ENCODE measurements at regions not wholly inside any gene's neighbourhood (a gene's known extent, or its start where the extent isn't known, plus 50 kb on each side); places are given as distances from the start of the nearest gene placed in this dataset.

GRCh38 chr16:13390093-13390985 is 488.9 kb downstream of the SHISA9 start:
- no peak overlapping the region for H3K27ac Mint-ChIP-seq
- no peaks in the 10 kb centered on the region for H3K36me3 Mint-ChIP-seq (ENCODE audit: low read depth)
- no peak overlapping the region for H3K4me3 Mint-ChIP-seq (ENCODE audit: low read depth)
- no peaks in the 10 kb centered on the region for H3K4me1 Mint-ChIP-seq (ENCODE audit: low read depth)
- intact Hi-C loops (cut with micrococcal nuclease), result no loop called here
- DNase-seq (ENCODE audit: low spot score), result no peak
- H3K27me3 Mint-ChIP-seq (ENCODE audit: low read depth), result no peaks in the 10 kb centered on the region
- H3K9me3 Mint-ChIP-seq, result peaks cover 33% of the 10 kb centered on the region

DNA sequence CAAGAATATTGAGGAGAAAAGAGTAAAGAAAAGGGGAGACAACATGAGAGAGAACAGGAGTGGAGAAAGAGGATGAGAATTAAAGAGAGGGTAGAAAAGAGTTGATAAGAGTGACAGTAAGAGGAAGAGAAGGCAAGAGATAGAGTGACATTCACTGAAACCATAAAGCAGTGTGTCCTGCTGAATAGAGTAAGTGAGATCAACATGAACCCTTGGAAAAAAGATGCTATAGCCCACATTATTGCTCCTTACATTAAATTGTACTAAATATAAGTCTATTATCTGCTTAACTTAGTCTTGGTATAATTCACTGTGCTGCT is 489.5 kb downstream of the SHISA9 start:
- intact Hi-C loops (cut with micrococcal nuclease), result no loop called here
- H3K4me1 Mint-ChIP-seq (ENCODE audit: low read depth), result no peaks in the 10 kb centered on the region

GRCh38 chr16:13391337-13391736 is 489.9 kb downstream of the SHISA9 start:
- Mint-ChIP-seq H3K27me3 (ENCODE audit: low read depth) (no peaks in the 10 kb centered on the region), H3K9me3 (peaks cover 32% of the 10 kb centered on the region), H3K4me3 (ENCODE audit: low read depth) (no peak overlapping the region), H3K27ac (no peak overlapping the region), H3K4me1 (ENCODE audit: low read depth) (no peaks in the 10 kb centered on the region), H3K36me3 (ENCODE audit: low read depth) (no peaks in the 10 kb centered on the region)
- no peak for DNase-seq (ENCODE audit: low spot score)
- intact Hi-C loops (cut with micrococcal nuclease), result no loop called here

More for the DNA sequence above, 489.5 kb downstream of the SHISA9 start:
- H3K27me3 Mint-ChIP-seq (ENCODE audit: low read depth), result no peaks in the 10 kb centered on the region
- H3K36me3 Mint-ChIP-seq (ENCODE audit: low read depth), result no peaks in the 10 kb centered on the region
- no peak overlapping the region for H3K27ac Mint-ChIP-seq
- DNase-seq (ENCODE audit: low spot score), result no peak
- no peak overlapping the region for H3K4me3 Mint-ChIP-seq (ENCODE audit: low read depth)
- peaks cover 35% of the 10 kb centered on the region for H3K9me3 Mint-ChIP-seq

DNA sequence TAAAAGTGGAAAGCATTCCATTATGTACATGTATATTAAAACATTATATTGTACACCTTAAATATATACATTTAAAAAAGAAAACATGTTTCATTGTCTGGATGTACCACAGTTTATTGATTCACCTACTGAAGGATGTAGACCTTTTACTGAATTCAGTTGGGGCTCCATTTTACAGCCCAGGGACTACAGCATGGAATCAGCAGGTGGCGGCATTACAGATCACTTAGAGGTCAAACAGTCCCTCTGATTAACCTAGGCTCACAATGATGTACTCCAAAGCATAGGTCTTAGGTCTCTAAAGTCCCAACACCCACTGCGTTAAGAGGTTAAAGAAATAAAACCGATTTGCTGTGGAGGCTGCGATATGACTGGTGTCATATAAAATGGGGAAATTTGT is 490.9 kb downstream of the SHISA9 start:
- Mint-ChIP-seq H3K27me3 (ENCODE audit: low read depth) (no peaks in the 10 kb centered on the region), H3K36me3 (ENCODE audit: low read depth) (no peaks in the 10 kb centered on the region), H3K27ac (no peak overlapping the region), H3K4me3 (ENCODE audit: low read depth) (no peak overlapping the region), H3K9me3 (peaks cover 27% of the 10 kb centered on the region), H3K4me1 (ENCODE audit: low read depth) (no peaks in the 10 kb centered on the region)
- intact Hi-C loops (cut with micrococcal nuclease), result no loop called here
- no peak for DNase-seq (ENCODE audit: low spot score)

DNA sequence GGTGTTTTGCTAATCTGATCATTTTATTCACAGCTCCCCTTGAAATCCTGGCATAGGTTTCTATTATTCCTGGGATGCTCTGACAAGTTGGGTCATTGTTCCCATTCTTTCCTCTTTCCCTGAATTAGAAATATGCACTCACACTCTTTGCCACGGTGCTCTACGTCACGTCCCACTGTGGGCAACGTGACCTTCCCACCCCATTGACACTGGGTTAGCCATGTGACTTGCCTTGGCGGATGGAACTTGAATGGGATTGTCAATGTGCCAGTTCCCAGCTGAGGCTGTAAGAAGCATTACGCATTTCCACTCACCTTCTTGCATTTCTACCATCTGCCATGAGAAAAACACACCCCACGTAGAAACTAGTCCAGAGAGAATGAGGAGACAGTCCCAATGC is 492.4 kb downstream of the SHISA9 start:
- Mint-ChIP-seq H3K4me1 (ENCODE audit: low read depth) (no peaks in the 10 kb centered on the region), H3K9me3 (peaks cover 23% of the 10 kb centered on the region), H3K36me3 (ENCODE audit: low read depth) (no peaks in the 10 kb centered on the region), H3K27me3 (ENCODE audit: low read depth) (no peaks in the 10 kb centered on the region), H3K4me3 (ENCODE audit: low read depth) (no peak overlapping the region), H3K27ac (no peak overlapping the region)
- DNase-seq (ENCODE audit: low spot score), result no peak
- intact Hi-C loops (cut with micrococcal nuclease), result no loop called here

DNA sequence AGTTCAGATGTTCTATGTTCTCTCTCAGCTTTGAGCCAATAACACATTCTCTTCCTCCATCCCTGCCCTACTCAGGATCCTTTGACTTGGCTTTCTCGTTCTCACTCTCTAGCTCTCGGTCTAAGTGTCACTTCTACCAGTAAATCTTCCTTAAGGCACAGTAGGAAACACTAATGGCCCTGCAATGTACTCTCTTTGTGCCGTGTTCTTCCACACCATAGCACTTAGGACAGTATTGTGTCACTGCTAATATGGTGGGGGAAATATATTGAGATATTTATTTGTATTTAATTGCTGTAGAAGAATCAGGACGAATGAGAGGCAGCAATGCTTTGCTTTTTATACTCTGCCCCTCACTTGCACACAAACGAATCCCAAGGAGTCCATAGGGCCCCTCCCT is 493.1 kb downstream of the SHISA9 start:
- H3K9me3 Mint-ChIP-seq, result peaks cover 23% of the 10 kb centered on the region
- no peaks in the 10 kb centered on the region for H3K4me1 Mint-ChIP-seq (ENCODE audit: low read depth)
- H3K27me3 Mint-ChIP-seq (ENCODE audit: low read depth), result no peaks in the 10 kb centered on the region
- intact Hi-C loops (cut with micrococcal nuclease), result no loop called here
- no peak overlapping the region for H3K4me3 Mint-ChIP-seq (ENCODE audit: low read depth)
- H3K36me3 Mint-ChIP-seq (ENCODE audit: low read depth), result no peaks in the 10 kb centered on the region
- no peak for DNase-seq (ENCODE audit: low spot score)
- H3K27ac Mint-ChIP-seq, result no peak overlapping the region

DNA sequence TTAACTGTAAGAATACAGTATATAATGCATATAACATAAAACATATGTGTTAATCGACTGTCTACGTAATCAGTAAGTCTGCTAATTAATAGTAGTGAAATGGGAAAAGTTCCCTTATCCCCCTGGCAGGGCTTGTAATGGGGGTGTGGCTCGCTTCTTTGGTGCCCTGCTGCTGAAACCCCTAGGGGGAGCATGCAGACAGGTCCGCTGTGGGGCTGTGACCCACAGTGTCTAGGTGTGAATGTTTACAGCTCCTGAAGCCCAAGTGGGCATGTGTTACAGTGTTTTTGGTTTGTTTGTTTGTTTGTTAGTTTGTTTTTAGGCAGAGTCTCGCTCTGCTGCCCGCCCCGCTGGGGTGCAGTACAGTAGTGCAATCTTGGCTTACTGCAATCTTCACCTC is 495.7 kb downstream of the SHISA9 start:
- no peak for DNase-seq (ENCODE audit: low spot score)
- H3K27ac Mint-ChIP-seq, result no peak overlapping the region
- intact Hi-C loops (cut with micrococcal nuclease), result no loop called here
- no peaks in the 10 kb centered on the region for H3K27me3 Mint-ChIP-seq (ENCODE audit: low read depth)
- no peaks in the 10 kb centered on the region for H3K36me3 Mint-ChIP-seq (ENCODE audit: low read depth)
- H3K9me3 Mint-ChIP-seq, result peaks cover 28% of the 10 kb centered on the region
- no peak overlapping the region for H3K4me3 Mint-ChIP-seq (ENCODE audit: low read depth)
- no peaks in the 10 kb centered on the region for H3K4me1 Mint-ChIP-seq (ENCODE audit: low read depth)

GRCh38 chr16:13401641-13402040 is 500.2 kb downstream of the SHISA9 start:
- H3K9me3 Mint-ChIP-seq, result peaks cover 29% of the 10 kb centered on the region
- DNase-seq (ENCODE audit: low spot score), result no peak
- no peaks in the 10 kb centered on the region for H3K4me1 Mint-ChIP-seq (ENCODE audit: low read depth)
- no peak overlapping the region for H3K27ac Mint-ChIP-seq
- intact Hi-C loops (cut with micrococcal nuclease), result no loop called here
- H3K4me3 Mint-ChIP-seq (ENCODE audit: low read depth), result no peak overlapping the region
- H3K27me3 Mint-ChIP-seq (ENCODE audit: low read depth), result no peaks in the 10 kb centered on the region
- no peaks in the 10 kb centered on the region for H3K36me3 Mint-ChIP-seq (ENCODE audit: low read depth)

GRCh38 chr16:13402601-13403000 is 501.2 kb downstream of the SHISA9 start:
- H3K9me3 Mint-ChIP-seq, result peaks cover 27% of the 10 kb centered on the region
- no peak overlapping the region for H3K27ac Mint-ChIP-seq
- DNase-seq (ENCODE audit: low spot score), result no peak
- H3K36me3 Mint-ChIP-seq (ENCODE audit: low read depth), result no peaks in the 10 kb centered on the region
- H3K4me3 Mint-ChIP-seq (ENCODE audit: low read depth), result no peak overlapping the region
- H3K4me1 Mint-ChIP-seq (ENCODE audit: low read depth), result no peaks in the 10 kb centered on the region
- H3K27me3 Mint-ChIP-seq (ENCODE audit: low read depth), result no peaks in the 10 kb centered on the region
- intact Hi-C loops (cut with micrococcal nuclease), result no loop called here

- no peaks in the 10 kb centered on the region for H3K36me3 Mint-ChIP-seq (ENCODE audit: low read depth)
- intact Hi-C loops (cut with micrococcal nuclease), result no loop called here
- DNase-seq (ENCODE audit: low spot score), result no peak
- H3K4me1 Mint-ChIP-seq (ENCODE audit: low read depth), result no peaks in the 10 kb centered on the region
- H3K9me3 Mint-ChIP-seq, result peaks cover 27% of the 10 kb centered on the region
- no peak overlapping the region for H3K4me3 Mint-ChIP-seq (ENCODE audit: low read depth)
- no peaks in the 10 kb centered on the region for H3K27me3 Mint-ChIP-seq (ENCODE audit: low read depth)
- no peak overlapping the region for H3K27ac Mint-ChIP-seq
Observed at GRCh38 chr16:13403326-13403725, 501.9 kb downstream of the SHISA9 start.

DNA sequence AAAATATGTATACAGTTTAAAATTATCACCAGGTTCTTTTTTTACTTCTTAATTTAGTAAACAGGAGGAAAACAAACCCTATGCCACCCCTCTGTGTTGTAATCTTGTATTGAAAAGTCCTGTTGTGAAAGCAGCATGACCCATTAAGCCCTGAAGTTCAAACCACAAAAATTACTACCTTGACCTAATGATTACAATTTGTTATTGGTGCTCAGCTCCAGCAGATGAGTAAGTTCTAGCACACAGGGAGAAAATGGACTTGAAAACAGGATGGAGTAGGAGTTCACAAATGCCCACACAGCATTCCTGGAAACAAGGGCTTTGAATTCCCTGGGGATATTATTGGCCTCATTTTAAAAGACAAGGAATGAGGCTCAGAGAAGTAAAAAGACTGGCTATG is 505.8 kb upstream of the ERCC4 start:
- DNase-seq (ENCODE audit: low spot score), result no peak
- Mint-ChIP-seq H3K27me3 (ENCODE audit: low read depth) (no peaks in the 10 kb centered on the region), H3K27ac (no peak overlapping the region), H3K36me3 (ENCODE audit: low read depth) (no peaks in the 10 kb centered on the region), H3K4me3 (ENCODE audit: low read depth) (no peak overlapping the region), H3K4me1 (ENCODE audit: low read depth) (no peaks in the 10 kb centered on the region), H3K9me3 (peaks cover 3% of the 10 kb centered on the region)
- intact Hi-C loops (cut with micrococcal nuclease), result no loop called here

DNA sequence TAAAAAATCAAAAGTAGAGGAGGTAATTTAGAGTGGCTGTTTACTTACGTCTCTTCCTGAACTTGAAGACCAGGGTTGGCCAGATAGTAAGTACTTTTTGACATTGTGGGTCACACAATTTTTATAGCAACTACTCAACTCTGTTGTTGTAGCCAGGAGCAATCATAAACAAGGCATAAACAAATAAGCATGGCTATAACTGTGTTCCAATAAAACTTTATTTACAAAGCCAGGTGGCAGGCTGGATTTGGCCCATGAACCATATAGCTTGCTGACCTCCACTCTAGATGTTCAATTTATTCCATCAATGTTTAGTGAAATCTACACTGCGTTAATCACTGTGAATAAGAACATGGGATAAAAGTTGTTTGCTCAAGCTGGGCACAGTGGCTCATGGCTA is 500.4 kb upstream of the ERCC4 start:
- H3K27me3 Mint-ChIP-seq (ENCODE audit: low read depth), result no peaks in the 10 kb centered on the region
- intact Hi-C loops (cut with micrococcal nuclease), result no loop called here
- no peak overlapping the region for H3K4me3 Mint-ChIP-seq (ENCODE audit: low read depth)
- H3K4me1 Mint-ChIP-seq (ENCODE audit: low read depth), result no peaks in the 10 kb centered on the region
- H3K27ac Mint-ChIP-seq, result no peak overlapping the region
- DNase-seq (ENCODE audit: low spot score), result no peak
- peaks cover 6% of the 10 kb centered on the region for H3K9me3 Mint-ChIP-seq
- H3K36me3 Mint-ChIP-seq (ENCODE audit: low read depth), result no peaks in the 10 kb centered on the region

DNA sequence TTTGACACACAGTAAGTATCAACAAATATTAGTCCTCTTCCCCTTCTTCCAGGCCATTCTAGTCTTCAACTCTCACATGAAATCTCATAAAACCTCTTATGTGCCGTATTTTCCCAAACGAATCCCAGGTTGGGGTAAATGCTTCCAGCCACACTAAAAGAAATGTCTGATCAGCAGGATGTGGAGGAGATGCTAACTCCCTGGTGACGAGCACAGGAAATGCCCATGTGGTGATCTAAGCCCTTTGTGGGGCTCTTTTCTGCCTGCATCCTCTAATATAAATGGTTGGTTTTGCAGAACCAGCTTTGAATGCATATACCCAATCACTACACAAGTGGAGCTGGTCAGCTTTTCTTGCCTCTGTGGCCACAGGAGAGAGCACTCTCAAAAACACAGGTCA is 498.2 kb upstream of the ERCC4 start:
- Mint-ChIP-seq H3K4me3 (ENCODE audit: low read depth) (no peak overlapping the region), H3K27ac (no peak overlapping the region), H3K36me3 (ENCODE audit: low read depth) (no peaks in the 10 kb centered on the region), H3K4me1 (ENCODE audit: low read depth) (no peaks in the 10 kb centered on the region), H3K27me3 (ENCODE audit: low read depth) (no peaks in the 10 kb centered on the region), H3K9me3 (peaks cover 6% of the 10 kb centered on the region)
- no peak for DNase-seq (ENCODE audit: low spot score)
- intact Hi-C loops (cut with micrococcal nuclease), result no loop called here

DNA sequence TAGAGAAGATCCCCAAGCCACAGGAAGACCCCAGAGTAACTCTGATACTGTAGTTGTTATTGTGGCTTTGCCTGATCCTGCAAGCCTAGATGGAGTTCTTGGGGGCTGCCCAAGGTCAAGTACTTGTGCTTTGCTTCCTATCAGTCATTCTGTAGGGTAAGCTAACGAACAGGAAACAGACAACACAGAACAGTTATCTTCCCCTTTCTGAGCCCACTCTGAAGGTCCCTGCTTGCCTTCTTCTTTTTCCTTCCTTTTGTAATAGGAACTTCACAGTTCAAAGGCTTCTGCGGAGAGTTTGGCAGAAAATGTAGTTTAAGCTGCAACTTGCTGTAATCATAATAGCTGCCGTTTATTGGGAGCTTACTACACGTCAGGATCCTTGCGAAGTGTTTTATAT is 494.1 kb upstream of the ERCC4 start:
- Mint-ChIP-seq H3K4me1 (ENCODE audit: low read depth) (no peaks in the 10 kb centered on the region), H3K36me3 (ENCODE audit: low read depth) (no peaks in the 10 kb centered on the region), H3K27ac (no peak overlapping the region), H3K9me3 (peaks cover 3% of the 10 kb centered on the region), H3K27me3 (ENCODE audit: low read depth) (no peaks in the 10 kb centered on the region), H3K4me3 (ENCODE audit: low read depth) (no peak overlapping the region)
- no peak for DNase-seq (ENCODE audit: low spot score)
- intact Hi-C loops (cut with micrococcal nuclease), result no loop called here
